ENCODE measurements at regions not wholly inside any gene's neighbourhood (a gene's known extent, or its start where the extent isn't known, plus 50 kb on each side); places are given as distances from the start of the nearest gene placed in this dataset.
"Not testable (repeated sequence)": the region's sequence is repeated elsewhere in the genome, so short reads cannot be mapped to it uniquely, and the experiment has no call there.

GRCh38 chr10:44004913-44005787, 356.5 kb upstream of the ZNF32 start:
- H3K4me1 ChIP-seq (ENCODE audit: control insufficient read depth, insufficient read depth, low read length, poor library complexity, severe bottlenecking) = no peaks in the 10 kb centered on the region
- H3K27ac Mint-ChIP-seq = no peak overlapping the region
- peaks cover 0 to 4% (median 0%) of the 10 kb centered on the region in 7 donors for H3K9me3 Mint-ChIP-seq
- no peak overlapping the region for H3K27ac ChIP-seq (ENCODE audit: insufficient read depth, low read length, poor library complexity, severe bottlenecking)
- H3K4me1 Mint-ChIP-seq = no peaks in the 10 kb centered on the region
- no peaks in the 10 kb centered on the region for H3K27me3 ChIP-seq (ENCODE audit: control insufficient read depth, insufficient read depth, low read length)
- H3K27me3 Mint-ChIP-seq = peaks cover 5% of the 10 kb centered on the region
- no peaks in the 10 kb centered on the region for H3K36me3 Mint-ChIP-seq
- no peaks in the 10 kb centered on the region for H3K36me3 ChIP-seq (ENCODE audit: control insufficient read depth, insufficient read depth, low read length)
- H3K4me3 Mint-ChIP-seq = no peak overlapping the region
- no peak overlapping the region for H3K4me3 ChIP-seq (ENCODE audit: low read depth, low read length)
- ATAC-seq (ENCODE audit: low read depth in 2 of 2) (no peak), DNase-seq (no peak)
- H3K9me3 ChIP-seq (ENCODE audit: control insufficient read depth in 2 of 2, low read length in 2 of 2) = no peaks in the 10 kb centered on the region

GRCh38 chr10:43998021-43998809, 349.5 kb upstream of the ZNF32 start:
- Histone ChIP-seq H3K27ac (ENCODE audit: insufficient read depth, low read length, poor library complexity, severe bottlenecking) (no peak overlapping the region), H3K4me1 (ENCODE audit: control insufficient read depth, insufficient read depth, low read length, poor library complexity, severe bottlenecking) (no peaks in the 10 kb centered on the region), H3K9me3 (ENCODE audit: control insufficient read depth in 2 of 2, low read length in 2 of 2) (no peaks in the 10 kb centered on the region), H3K4me3 (ENCODE audit: low read depth, low read length) (no peak overlapping the region), H3K27me3 (ENCODE audit: control insufficient read depth, insufficient read depth, low read length) (no peaks in the 10 kb centered on the region), H3K36me3 (ENCODE audit: control insufficient read depth, insufficient read depth, low read length) (no peaks in the 10 kb centered on the region)
- no peaks in the 10 kb centered on the region for H3K36me3 Mint-ChIP-seq
- no peaks in the 10 kb centered on the region for H3K4me1 Mint-ChIP-seq
- ATAC-seq (ENCODE audit: low read depth in 2 of 2) (no peak), DNase-seq (no peak)
- peaks cover 13% of the 10 kb centered on the region for H3K27me3 Mint-ChIP-seq
- no peak overlapping the region for H3K27ac Mint-ChIP-seq
- H3K4me3 Mint-ChIP-seq = no peak overlapping the region
- peaks cover 0 to 5% (median 2%) of the 10 kb centered on the region in 7 donors for H3K9me3 Mint-ChIP-seq

GRCh38 chr10:43997330-43997729, 348.6 kb upstream of the ZNF32 start:
- peaks cover 0 to 5% (median 2%) of the 10 kb centered on the region in 7 donors for H3K9me3 Mint-ChIP-seq
- no peak overlapping the region for H3K27ac Mint-ChIP-seq
- Histone ChIP-seq H3K36me3 (ENCODE audit: control insufficient read depth, insufficient read depth, low read length) (no peaks in the 10 kb centered on the region), H3K27me3 (ENCODE audit: control insufficient read depth, insufficient read depth, low read length) (no peaks in the 10 kb centered on the region), H3K4me3 (ENCODE audit: low read depth, low read length) (no peak overlapping the region), H3K4me1 (ENCODE audit: control insufficient read depth, insufficient read depth, low read length, poor library complexity, severe bottlenecking) (no peaks in the 10 kb centered on the region), H3K27ac (ENCODE audit: insufficient read depth, low read length, poor library complexity, severe bottlenecking) (no peak overlapping the region), H3K9me3 (ENCODE audit: control insufficient read depth in 2 of 2, low read length in 2 of 2) (no peaks in the 10 kb centered on the region)
- no peaks in the 10 kb centered on the region for H3K4me1 Mint-ChIP-seq
- no peak overlapping the region for H3K4me3 Mint-ChIP-seq
- no peak for ATAC-seq (ENCODE audit: low read depth in 2 of 2)
- H3K27me3 Mint-ChIP-seq = peaks cover 13% of the 10 kb centered on the region
- DNase-seq = no peak
- H3K36me3 Mint-ChIP-seq = no peaks in the 10 kb centered on the region

GRCh38 chr10:43994539-43994938, 345.9 kb upstream of the ZNF32 start:
- H3K4me1 Mint-ChIP-seq = no peaks in the 10 kb centered on the region
- Histone ChIP-seq H3K4me1 (ENCODE audit: control insufficient read depth, insufficient read depth, low read length, poor library complexity, severe bottlenecking) (no peaks in the 10 kb centered on the region), H3K9me3 (ENCODE audit: control insufficient read depth in 2 of 2, low read length in 2 of 2) (no peaks in the 10 kb centered on the region), H3K36me3 (ENCODE audit: control insufficient read depth, insufficient read depth, low read length) (no peaks in the 10 kb centered on the region), H3K27ac (ENCODE audit: insufficient read depth, low read length, poor library complexity, severe bottlenecking) (no peak overlapping the region), H3K4me3 (ENCODE audit: low read depth, low read length) (no peak overlapping the region), H3K27me3 (ENCODE audit: control insufficient read depth, insufficient read depth, low read length) (no peaks in the 10 kb centered on the region)
- H3K27me3 Mint-ChIP-seq = peaks cover 9% of the 10 kb centered on the region
- no peak overlapping the region for H3K4me3 Mint-ChIP-seq
- H3K36me3 Mint-ChIP-seq = no peaks in the 10 kb centered on the region
- no peak for ATAC-seq (ENCODE audit: low read depth in 2 of 2)
- no peak for DNase-seq
- H3K9me3 Mint-ChIP-seq = peaks cover 0 to 7% (median 3%) of the 10 kb centered on the region in 7 donors
- H3K27ac Mint-ChIP-seq = no peak overlapping the region

GRCh38 chr10:43992816-43993215, 344.1 kb upstream of the ZNF32 start:
- not testable (repeated sequence) for H3K36me3 Mint-ChIP-seq; H3K9me3 ChIP-seq (ENCODE audit: control insufficient read depth in 2 of 2, low read length in 2 of 2); H3K27me3 ChIP-seq (ENCODE audit: control insufficient read depth, insufficient read depth, low read length); H3K4me1 Mint-ChIP-seq; DNase-seq; ATAC-seq (ENCODE audit: low read depth in 2 of 2); H3K4me3 Mint-ChIP-seq; H3K4me1 ChIP-seq (ENCODE audit: control insufficient read depth, insufficient read depth, low read length, poor library complexity, severe bottlenecking); H3K27ac Mint-ChIP-seq; H3K4me3 ChIP-seq (ENCODE audit: low read depth, low read length); H3K9me3 Mint-ChIP-seq; H3K27me3 Mint-ChIP-seq; H3K27ac ChIP-seq (ENCODE audit: insufficient read depth, low read length, poor library complexity, severe bottlenecking); H3K36me3 ChIP-seq (ENCODE audit: control insufficient read depth, insufficient read depth, low read length)

- H3K4me3 Mint-ChIP-seq = no peak overlapping the region
- DNase-seq = no peak
- H3K4me3 ChIP-seq (ENCODE audit: low read depth, low read length) = no peak overlapping the region
- H3K36me3 ChIP-seq (ENCODE audit: control insufficient read depth, insufficient read depth, low read length) = no peaks in the 10 kb centered on the region
- H3K27ac Mint-ChIP-seq = peak overlapping the region in 1 of 3 donors; percentile 27
- H3K4me1 ChIP-seq (ENCODE audit: control insufficient read depth, insufficient read depth, low read length, poor library complexity, severe bottlenecking) = no peaks in the 10 kb centered on the region
- no peaks in the 10 kb centered on the region for H3K27me3 Mint-ChIP-seq
- peaks cover 0 to 7% (median 2%) of the 10 kb centered on the region in 7 donors for H3K9me3 Mint-ChIP-seq
- H3K36me3 Mint-ChIP-seq = no peaks in the 10 kb centered on the region
- no peak overlapping the region for H3K27ac ChIP-seq (ENCODE audit: insufficient read depth, low read length, poor library complexity, severe bottlenecking)
- no peaks in the 10 kb centered on the region for H3K27me3 ChIP-seq (ENCODE audit: control insufficient read depth, insufficient read depth, low read length)
- ATAC-seq (ENCODE audit: low read depth in 2 of 2) = no peak
- no peaks in the 10 kb centered on the region for H3K9me3 ChIP-seq (ENCODE audit: control insufficient read depth in 2 of 2, low read length in 2 of 2)
- H3K4me1 Mint-ChIP-seq = no peaks in the 10 kb centered on the region
These were observed 337.7 kb upstream of the ZNF32 start for GRCh38 chr10:43986374-43986773.

- Histone ChIP-seq H3K4me3 (ENCODE audit: low read depth, low read length) (no peak overlapping the region), H3K27ac (ENCODE audit: insufficient read depth, low read length, poor library complexity, severe bottlenecking) (no peak overlapping the region), H3K4me1 (ENCODE audit: control insufficient read depth, insufficient read depth, low read length, poor library complexity, severe bottlenecking) (no peaks in the 10 kb centered on the region), H3K27me3 (ENCODE audit: control insufficient read depth, insufficient read depth, low read length) (no peaks in the 10 kb centered on the region), H3K36me3 (ENCODE audit: control insufficient read depth, insufficient read depth, low read length) (no peaks in the 10 kb centered on the region), H3K9me3 (ENCODE audit: control insufficient read depth in 2 of 2, low read length in 2 of 2) (no peaks in the 10 kb centered on the region)
- Mint-ChIP-seq H3K27ac (no peak overlapping the region), H3K9me3 (peaks cover 0 to 7% (median 2%) of the 10 kb centered on the region in 7 donors), H3K36me3 (no peaks in the 10 kb centered on the region), H3K4me1 (no peaks in the 10 kb centered on the region), H3K27me3 (no peaks in the 10 kb centered on the region), H3K4me3 (no peak overlapping the region)
- DNase-seq (no peak), ATAC-seq (ENCODE audit: low read depth in 2 of 2) (no peak)
These were observed 337.3 kb upstream of the ZNF32 start for GRCh38 chr10:43985941-43986340.
